Heart right ventricle (tissue), 16 donors: ENCODE measurements at regions not wholly inside any gene's neighbourhood (a gene's known extent, or its start where the extent isn't known, plus 50 kb on each side); places are given as distances from the start of the nearest gene placed in this dataset.

Experiments used
- ATAC-seq, 8 donors: fragments of 200-7000 bp; cut with Tn5 transposase; one replicate each; pipeline ENCODE4 v1.9.1; 2020; ENCODE audit warnings: mild to moderate bottlenecking in 8 of 8, moderate library complexity in 8 of 8, moderate number of reproducible peaks in 1 of 8
- DNase-seq, 2 donors: peaks; one replicate each; pipeline ENCODE4 v3.0.0-alpha.2; 2020
- H3K27ac ChIP-seq, 10 donors: fragments of 200-600 bp; sonication (generic) in 2 of 10; one replicate each; pipeline versions ENCODE4 v1.5.0 to v1.8.0; 2020 to 2022; ENCODE audit warnings: mild to moderate bottlenecking in 3 of 10
- H3K27me3 ChIP-seq, 7 donors: fragments of 200-600 bp; one replicate each; pipeline ENCODE4 v1.8.0; 2021 to 2022; ENCODE audit warnings: mild to moderate bottlenecking in 2 of 7
- H3K36me3 ChIP-seq, 9 donors: fragments of 200-600 bp; sonication (generic) in 1 of 9; one replicate each; pipeline versions ENCODE4 v1.5.0 to v1.8.0; 2020 to 2022; ENCODE audit warnings: mild to moderate bottlenecking in 2 of 9
- H3K4me1 ChIP-seq, 9 donors: fragments of 200-600 bp; sonication (generic) in 1 of 9; one replicate each; pipeline versions ENCODE4 v1.5.0 to v1.8.0; 2020 to 2022; ENCODE audit warnings: mild to moderate bottlenecking in 4 of 9
- H3K4me3 ChIP-seq, 10 donors: fragments of 200-600 bp; sonication (generic) in 2 of 10; one replicate each; pipeline versions ENCODE4 v1.5.0 to v1.8.0; 2020 to 2022; ENCODE audit warnings: mild to moderate bottlenecking in 7 of 10, moderate library complexity in 2 of 10
- H3K9me3 ChIP-seq, 11 donors: fragments of 200-600 bp in 10 of 11; sonication (generic) in 2 of 11; one replicate each; pipeline versions ENCODE4 v1.5.0 to v1.8.0; 2013 to 2022; ENCODE audit warnings: mild to moderate bottlenecking in 2 of 11, control low read depth in 1 of 11, moderate library complexity in 1 of 11
- CTCF ChIP-seq, 9 donors: fragments of 200-600 bp; sonication (generic) in 2 of 9; IDR thresholded peaks; one replicate each; pipeline versions ENCODE4 v1.5.0 to v1.8.0; 2021 to 2022; ENCODE audit warnings: antibody characterized with exemption in 9 of 9, mild to moderate bottlenecking in 5 of 9, moderate library complexity in 1 of 9
- WGBS, 2 donors: extraction: QIAGEN DNeasy Blood & Tissue Kit; methylation state at CpG; one replicate each; pipeline ENCODE4 v1.1.7; 2013; ENCODE audit warnings: inconsistent platforms in 1 of 2; 5-methylcytosine and 5-hydroxymethylcytosine counted together
- intact Hi-C, 10 donors: fragments of 100-400 bp; cut with DNase I; formaldehyde crosslinking; loops; one replicate each; pipeline versions ENCODE4 v1.11.1 to v1.14.2; 2022
- donor health status: Arrhythmogenic right ventricular cardiomyopathy.
- donor health status: ischemic (EF 13 %, LVEDD 7.1; RV severe dilation, severe dysfunction).
- donor health status: healthy with polysubstance abuse.
- donor health status: DM: no; HTN: yes; CAD: no.
- donor health status: DM: no; HTN: no; CAD: no.
- donor health status: ischemic (EF 25% LVEDD 6.9; RV normal size, moderate dysfunction).
- donor health status: ischemic (EF 25% LVEDD 5.7; RV mildly dilated, moderate dysfunction).
- donor health status: healthy.
- donor health status: DM: yes; HTN: yes; CAD: no.
- donor health status: Ischemic cardiomyopathy.
- donor health status: ischemic (EF 35%, LVEDD 5.7; RV mildly dilated, moderate dysfunction).
- donor health status: nonischemic (EF 11% LVEDD 7.7; RV severe dilation, severe dysfunction).
- donor health status: DM: yes; HTN: yes; CAD: no.
- donor health status: PGD.
- donor health status: ischemic (EF 29% LVEDD 5.4; RV normal size, mild dysfunction).
- donor health status: nonischemic (EF 23%, LVEDD 6.1; RV moderate dilation, normal function).

- H3K4me3 ChIP-seq, result no peak overlapping the region
- DNase-seq (no peak), ATAC-seq (no peak)
- 79 to 85% methylated on average over 14 of the region's 14 CpGs for WGBS, 2 donors
- no peaks in the 10 kb centered on the region for H3K9me3 ChIP-seq
- intact Hi-C loops, result no loop called here
- peaks cover 0 to 44% (median 0%) of the 10 kb centered on the region in 9 donors for H3K4me1 ChIP-seq
- no peak for TF ChIP-seq CTCF (IDR thresholded peaks at IDR 0.05)
- no peaks in the 10 kb centered on the region for H3K36me3 ChIP-seq
- peaks cover 0 to 6% (median 0%) of the 10 kb centered on the region in 7 donors for H3K27me3 ChIP-seq
- no peak overlapping the region for H3K27ac ChIP-seq
Observed at GRCh38 chr2:45131587-45131986, 122.3 kb upstream of the SIX2 start.

- WGBS, 2 donors, result 77 to 84% methylated on average over 2 of the region's 2 CpGs
- no peak overlapping the region for H3K27ac ChIP-seq
- TF ChIP-seq CTCF (IDR thresholded peaks at IDR 0.05), result no peak
- ATAC-seq (no peak), DNase-seq (no peak)
- H3K9me3 ChIP-seq, result no peaks in the 10 kb centered on the region
- intact Hi-C loops, result no loop called here
- H3K27me3 ChIP-seq, result peaks cover 0 to 4% (median 0%) of the 10 kb centered on the region in 7 donors
- H3K4me1 ChIP-seq, result peaks cover 0 to 44% (median 0%) of the 10 kb centered on the region in 9 donors
- no peak overlapping the region for H3K4me3 ChIP-seq
- H3K36me3 ChIP-seq, result no peaks in the 10 kb centered on the region
Observed at GRCh38 chr2:45130736-45131135, 121.5 kb upstream of the SIX2 start.

GRCh38 chr2:45128580-45128997, 119.3 kb upstream of the SIX2 start:
- intact Hi-C loops, result no loop called here
- ATAC-seq (peak in 6 of 8 donors; percentile 33 to 83 (median 55)), DNase-seq (peak; percentile 20 to 35)
- H3K9me3 ChIP-seq, result no peaks in the 10 kb centered on the region
- no peak overlapping the region for H3K27ac ChIP-seq
- peak in 1 of 9 donors; percentile 11 for TF ChIP-seq CTCF (IDR thresholded peaks at IDR 0.05)
- no peak overlapping the region for H3K4me3 ChIP-seq
- H3K4me1 ChIP-seq, result peaks cover 0 to 24% (median 0%) of the 10 kb centered on the region in 9 donors
- H3K36me3 ChIP-seq, result no peaks in the 10 kb centered on the region
- WGBS, 2 donors, result 36 to 39% methylated on average over 1 of the region's 1 CpG
- H3K27me3 ChIP-seq, result peaks cover 0 to 4% (median 0%) of the 10 kb centered on the region in 7 donors

- Histone ChIP-seq H3K4me3 (no peak overlapping the region), H3K27ac (no peak overlapping the region), H3K4me1 (peaks cover 0 to 23% (median 0%) of the 10 kb centered on the region in 9 donors), H3K36me3 (no peaks in the 10 kb centered on the region), H3K27me3 (peaks cover 0 to 7% (median 0%) of the 10 kb centered on the region in 7 donors), H3K9me3 (no peaks in the 10 kb centered on the region)
- TF ChIP-seq CTCF (IDR thresholded peaks at IDR 0.05), result no peak
- ATAC-seq, result no peak
- intact Hi-C loops, result no loop called here
- WGBS, 2 donors, result 90 to 97% methylated on average over 4 of the region's 4 CpGs
- no peak for DNase-seq
Observed at GRCh38 chr2:45127891-45128290, 118.6 kb upstream of the SIX2 start.
